ENCODE measurements at regions not wholly inside any gene's neighbourhood (a gene's known extent, or its start where the extent isn't known, plus 50 kb on each side); places are given as distances from the start of the nearest gene placed in this dataset.

- TF ChIP-seq EZH2 (IDR thresholded peaks at IDR 0.05; ENCODE audit: low read length) (no peak), CTCF (optimal IDR thresholded peaks at IDR 0.05 in 1 of 3, IDR thresholded peaks at IDR 0.05 in 1 of 3, conservative IDR thresholded peaks at IDR 0.05 in 1 of 3; ENCODE audit: extremely low read depth in 1 of 3, insufficient read depth in 2 of 3, low read length in 3 of 3) (no peak)
These were observed 326.3 kb downstream of the UBE3D start for GRCh38 chr6:82739303-82739702.

All from keratinocyte (primary cell).